K562 (cell line): ENCODE measurements at regions not wholly inside any gene's neighbourhood (a gene's known extent, or its start where the extent isn't known, plus 50 kb on each side); places are given as distances from the start of the nearest gene placed in this dataset.

Experiments
- ATAC-seq: fragments of 200-7000 bp; cut with Tn5 transposase; 3 replicates; pipeline ENCODE4 v1.9.1; 2020; ENCODE audit warnings: moderate library complexity
- BruUV-seq: library from RNA; stranded (reverse); fragments of 400-500 nt; replicated peaks from 2 replicates; lab custom pipeline; 2021; lab: Mats Ljungman, UMichigan
- CTCF ChIA-PET: fragments of 300-600 bp; formaldehyde crosslinking; extraction: SDS; loops from one replicate; lab custom pipeline; 2021; ENCODE audit warnings: low intra/inter-chr PET ratio; lab: Yijun Ruan, JAX
- POLR2A ChIA-PET: fragments of 300-600, 350-650 bp; sonication (Branson Sonifier 250); formaldehyde crosslinking; extraction: SDS; loops from one replicate; lab custom pipeline; 2021; ENCODE audit warnings: antibody characterized with exemption, inconsistent platforms; lab: Yijun Ruan, JAX
- DNase-seq, 4 experiments: peaks; one replicate each; pipeline versions ENCODE4 v3.0.0 to v3.0.0-alpha.2; 2011 to 2018; ENCODE audit warnings: low spot score in 3 of 4, mixed read lengths in 3 of 4; ENCODE audit errors: extremely low read depth in 1 of 4
- FAIRE-seq: peaks from 2 replicates; lab custom pipeline; 2011; peaks lifted over from hg19 to GRCh38; lab: Jason Lieb, UNC
- H2AFZ ChIP-seq: 2 replicates; pipeline ENCODE4 v1.6.0; 2011; ENCODE audit warnings: low read depth, low read length, control low read depth, inconsistent platforms
- H3K27ac ChIP-seq: fragments of 200-600 bp; 3 replicates; pipeline ENCODE4 v1.8.0; 2011; ENCODE audit warnings: low read depth, mild to moderate bottlenecking, control low read depth, inconsistent platforms, low read length, moderate library complexity, mixed read lengths; ENCODE audit errors: extremely low read depth
- H3K27me3 ChIP-seq, 2 experiments: fragments of 300-600 bp in 1 of 2; 2 replicates in 1 of 2; 3 replicates in 1 of 2; pipeline versions ENCODE4 v1.6.0 to v1.8.0; 2011; ENCODE audit warnings: inconsistent platforms in 2 of 2, low read length in 2 of 2, mild to moderate bottlenecking in 1 of 2, mixed read lengths in 1 of 2, moderate library complexity in 1 of 2; ENCODE audit not compliant: control insufficient read depth in 2 of 2, insufficient read depth in 2 of 2
- H3K36me3 ChIP-seq: fragments of 300-600 bp; 3 replicates; pipeline ENCODE4 v1.8.0; 2011; ENCODE audit warnings: mild to moderate bottlenecking, low read length, inconsistent platforms; ENCODE audit not compliant: control insufficient read depth, insufficient read depth
- H3K4me1 ChIP-seq, 2 experiments: fragments of 200-600 bp in 1 of 2; replicated peaks in 1 of 2; 2 replicates in 1 of 2; 3 replicates in 1 of 2; pipeline versions ENCODE4 v1.5.1 to v1.8.0; 2011; ENCODE audit warnings: inconsistent platforms in 2 of 2, low read length in 2 of 2, mild to moderate bottlenecking in 1 of 2, mixed read lengths in 1 of 2, moderate library complexity in 1 of 2; ENCODE audit not compliant: control insufficient read depth in 2 of 2, insufficient read depth in 2 of 2
- H3K4me2 ChIP-seq: 2 replicates; pipeline ENCODE4 v1.6.1; 2011; ENCODE audit warnings: low read length, control low read depth, inconsistent platforms, mixed read lengths; ENCODE audit not compliant: insufficient read depth
- H3K4me3 ChIP-seq: fragments of 200-600 bp; sonication (generic), shearing (Covaris generic); 2 replicates; pipeline ENCODE4 v1.5.1; 2016; ENCODE audit warnings: control low read depth, inconsistent platforms
- H3K79me2 ChIP-seq: fragments of 200-600 bp; 3 replicates; pipeline ENCODE4 v1.8.0; 2011; ENCODE audit warnings: low read length, inconsistent platforms; ENCODE audit not compliant: control insufficient read depth, insufficient read depth
- H3K9ac ChIP-seq, 2 experiments: 2 replicates each; pipeline versions ENCODE4 v1.6.0 to v1.6.1; 2011; ENCODE audit warnings: low read depth in 2 of 2, low read length in 2 of 2, control low read depth in 1 of 2, inconsistent platforms in 1 of 2, mild to moderate bottlenecking in 1 of 2, mixed read lengths in 1 of 2; ENCODE audit not compliant: insufficient read depth in 1 of 2
- H3K9me1 ChIP-seq: one replicate; pipeline ENCODE4 v1.6.0; 2011; ENCODE audit warnings: inconsistent platforms, mild to moderate bottlenecking, low read length, moderate library complexity; ENCODE audit not compliant: control insufficient read depth, insufficient read depth
- H3K9me3 ChIP-seq: replicated peaks from 2 replicates; pipeline ENCODE4 v1.5.1; 2011; ENCODE audit warnings: low read depth, low read length, inconsistent platforms; ENCODE audit not compliant: control insufficient read depth, insufficient read depth
- H4K20me1 ChIP-seq: replicated peaks from 2 replicates; pipeline ENCODE4 v1.6.1; 2011; ENCODE audit warnings: low read length, inconsistent platforms, mixed read lengths; ENCODE audit not compliant: control insufficient read depth, insufficient read depth
- SETDB1 ChIP-seq: IDR thresholded peaks from one replicate; pipeline ENCODE4 v1.6.1; 2012; ENCODE audit warnings: low read length, control low read depth, inconsistent platforms
- STAT5B ChIP-seq: fragments of 250-450 bp; sonication (Bioruptor Pico); IDR thresholded peaks from 2 replicates; pipeline ENCODE4 v1.8.0; 2021; ENCODE audit warnings: mild to moderate bottlenecking, inconsistent platforms
- TEAD1 ChIP-seq, 2 experiments: fragments of 450-650 bp in 1 of 2; sonication (generic) in 1 of 2; formaldehyde crosslinking; IDR thresholded peaks; 2 replicates each; pipeline versions ENCODE4 v1.4.0 to v1.8.0; 2020 to 2022; ENCODE audit warnings: mild to moderate bottlenecking in 2 of 2, missing genetic modification reagents in 1 of 2
- ZNF354B ChIP-seq: fragments of 250-450 bp; sonication (Bioruptor Pico); IDR thresholded peaks from 2 replicates; pipeline ENCODE4 v1.4.0; 2020
- WGBS: fragments of 100-300 bp; shearing (Covaris generic); methylation state at CpG from one replicate; pipeline ENCODE4 v1.1.6; 2016; ENCODE audit warnings: low coverage, mixed read lengths; ENCODE audit not compliant: insufficient coverage; ENCODE audit errors: missing lambda C conversion rate; 5-methylcytosine and 5-hydroxymethylcytosine counted together
- in situ Hi-C: fragments of 300-500 bp; cut with MboI; formaldehyde crosslinking; loops from 4 replicates; pipeline ENCODE4 v1.15.0; 2018; ENCODE audit warnings: inconsistent platforms, mixed read lengths
- intact Hi-C: fragments of 100-400 bp; cut with micrococcal nuclease; formaldehyde crosslinking; loops from 2 replicates; pipeline ENCODE4 v1.14.2; 2022
- TF ChIP-seq, protein P1 (sequence below): fragments of 450-650 bp; formaldehyde crosslinking; conservative IDR thresholded peaks from 2 replicates; pipeline ENCODE4 v1.4.0; 2022; ENCODE audit warnings: mild to moderate bottlenecking, missing genetic modification characterization

DNA sequence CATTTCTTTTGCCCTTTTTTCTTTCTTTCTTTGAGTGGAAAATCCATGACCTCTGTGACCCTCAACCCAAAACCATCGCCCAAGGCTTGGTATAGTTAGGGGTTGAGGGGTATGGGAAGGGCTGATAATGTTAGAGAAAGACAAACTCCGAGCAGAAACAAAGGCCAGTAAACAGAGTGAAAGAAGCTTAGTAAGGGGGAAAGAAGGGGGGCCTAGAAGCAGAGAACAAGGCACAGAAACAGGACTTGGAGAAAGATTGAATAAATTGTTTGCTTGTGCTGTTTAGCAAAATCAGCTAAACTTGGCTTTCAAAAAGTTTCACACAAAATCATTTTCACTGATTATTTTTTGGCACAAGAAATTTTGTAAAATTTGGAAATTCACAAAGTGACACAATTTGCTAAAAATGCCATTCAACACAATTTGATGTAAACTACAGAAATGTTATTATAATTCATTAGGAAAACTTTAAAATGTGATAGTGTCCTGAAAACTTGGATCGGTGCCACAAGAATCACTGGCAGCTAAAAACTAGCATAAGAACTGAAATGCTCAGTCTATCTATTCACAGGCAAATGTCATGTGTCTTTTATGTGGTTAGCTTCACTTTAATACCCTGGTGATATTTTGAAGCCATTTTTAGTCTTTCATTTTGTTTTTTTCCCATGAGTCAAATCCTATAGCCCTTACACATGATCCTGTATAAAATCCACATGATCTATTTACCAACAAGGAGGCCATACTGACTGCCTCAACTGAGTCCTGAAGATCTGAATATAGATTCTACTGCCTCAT is 276.4 kb downstream of the NR2F1-AS1 start:
- Histone ChIP-seq H3K27me3 (no peaks in the 10 kb centered on the region), H3K9me1 (no peaks in the 10 kb centered on the region), H3K79me2 (no peaks in the 10 kb centered on the region), H4K20me1 (no peaks in the 10 kb centered on the region), H3K4me2 (no peak overlapping the region), H3K27ac (no peak overlapping the region), H3K36me3 (no peaks in the 10 kb centered on the region), H3K4me3 (no peak overlapping the region), H3K4me1 (no peaks in the 10 kb centered on the region), H3K9me3 (no peaks in the 10 kb centered on the region), H2AFZ (no peak overlapping the region), H3K9ac (no peak overlapping the region)
- CTCF ChIA-PET: no interaction called here
- DNase-seq (no peak), ATAC-seq (no peak), FAIRE-seq (no peak)
- BruUV-seq: no TSS peak
- POLR2A ChIA-PET: no interaction called here
- intact Hi-C loops (no loop called here), in situ Hi-C loops (no loop called here)
- TF ChIP-seq SETDB1: no peak
- TF ChIP-seq, protein P1, sequence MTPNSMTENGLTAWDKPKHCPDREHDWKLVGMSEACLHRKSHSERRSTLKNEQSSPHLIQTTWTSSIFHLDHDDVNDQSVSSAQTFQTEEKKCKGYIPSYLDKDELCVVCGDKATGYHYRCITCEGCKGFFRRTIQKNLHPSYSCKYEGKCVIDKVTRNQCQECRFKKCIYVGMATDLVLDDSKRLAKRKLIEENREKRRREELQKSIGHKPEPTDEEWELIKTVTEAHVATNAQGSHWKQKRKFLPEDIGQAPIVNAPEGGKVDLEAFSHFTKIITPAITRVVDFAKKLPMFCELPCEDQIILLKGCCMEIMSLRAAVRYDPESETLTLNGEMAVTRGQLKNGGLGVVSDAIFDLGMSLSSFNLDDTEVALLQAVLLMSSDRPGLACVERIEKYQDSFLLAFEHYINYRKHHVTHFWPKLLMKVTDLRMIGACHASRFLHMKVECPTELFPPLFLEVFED (CRISPR knock-in tag): no peak
- TF ChIP-seq STAT5B: no peak
- no peak for TF ChIP-seq ZNF354B (CRISPR knock-in tag)
- TF ChIP-seq TEAD1 (CRISPR knock-in tag; IDR thresholded peaks at IDR 0.05): no peak
- WGBS: 0% methylated on average over 3 of the region's 3 CpGs
